NCI-H2081 treated with DMSO at 0.1 percent for 48 hours (cell line): ENCODE measurements at regions not wholly inside any gene's neighbourhood (a gene's known extent, or its start where the extent isn't known, plus 50 kb on each side); places are given as distances from the start of the nearest gene placed in this dataset.

Experiments
- DNase-seq: peaks from one replicate; lab custom pipeline; 2025; lab: John Stamatoyannopoulos, UW

GRCh38 chr2:123935405-123935804 is 89.7 kb upstream of the CNTNAP5 start:
- DNase-seq = no peak

DNA sequence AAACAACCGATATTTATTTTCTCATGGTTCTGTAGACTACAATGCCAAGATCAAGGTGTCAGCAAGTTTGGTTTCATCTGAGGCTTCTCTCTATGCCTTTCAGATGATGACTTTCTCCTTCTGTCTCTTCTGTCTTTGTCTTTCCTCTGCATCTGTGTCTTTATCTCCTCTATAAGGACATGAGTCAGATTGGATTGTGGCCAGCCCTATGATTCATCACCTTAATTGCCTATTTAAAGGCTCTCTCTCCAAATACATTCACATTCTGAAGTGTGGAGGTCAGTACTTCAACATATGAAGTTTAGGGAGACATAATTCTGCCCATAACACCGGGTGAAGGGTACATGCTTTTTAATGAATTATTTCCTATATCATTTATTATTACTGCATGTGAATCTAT is 71.2 kb upstream of the CNTNAP5 start:
- no peak for DNase-seq

- DNase-seq = no peak
Observed at GRCh38 chr2:123958011-123958410, 67.1 kb upstream of the CNTNAP5 start.

GRCh38 chr2:123961576-123961975 is 63.5 kb upstream of the CNTNAP5 start:
- DNase-seq = no peak

DNA sequence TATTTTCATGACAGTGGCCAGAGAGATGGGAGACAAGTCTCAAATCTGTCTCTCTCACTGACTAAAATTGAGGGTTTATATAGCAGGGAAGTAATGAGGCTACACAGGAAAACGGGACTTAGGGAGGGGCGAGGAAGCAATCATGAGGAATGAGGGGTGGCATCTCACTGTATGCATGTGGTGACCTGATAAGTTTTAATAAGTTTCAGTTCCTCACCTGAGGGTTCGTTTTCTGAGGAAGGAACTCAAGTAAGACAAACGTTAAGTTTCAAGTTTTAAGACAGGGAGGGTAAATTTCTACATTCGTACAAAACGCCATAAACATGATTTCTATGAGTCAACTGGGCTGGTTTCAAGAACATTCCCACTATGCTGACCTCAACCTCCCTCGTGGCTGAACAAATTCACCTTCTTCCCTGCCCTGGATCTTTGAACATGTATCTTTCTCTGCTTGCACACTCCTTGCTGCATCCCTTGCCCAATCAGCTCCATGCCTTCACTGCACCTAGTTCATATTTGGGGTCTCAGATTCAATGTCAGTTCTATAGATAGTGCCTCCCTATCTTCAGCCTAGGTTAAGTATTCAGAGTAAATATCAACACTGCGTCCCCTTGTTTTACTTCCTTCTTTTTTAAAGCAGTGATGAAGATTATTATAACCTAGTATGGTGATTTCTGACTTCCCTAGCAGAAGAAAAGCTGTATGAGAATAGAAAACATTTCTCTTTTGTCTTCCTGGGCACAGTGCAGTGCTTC is 53.3 kb upstream of the CNTNAP5 start:
- no peak for DNase-seq
